Hindlimb muscle (tissue), 1 donor: ENCODE measurements at regions not wholly inside any gene's neighbourhood (a gene's known extent, or its start where the extent isn't known, plus 50 kb on each side); places are given as distances from the start of the nearest gene placed in this dataset.
A peak's percentile ranks its signal among the peaks of the same experiment; 100 is the strongest.

Source experiments
- DNase-seq: peaks from one replicate; pipeline ENCODE4 v3.0.0-alpha.2; 2013

DNA sequence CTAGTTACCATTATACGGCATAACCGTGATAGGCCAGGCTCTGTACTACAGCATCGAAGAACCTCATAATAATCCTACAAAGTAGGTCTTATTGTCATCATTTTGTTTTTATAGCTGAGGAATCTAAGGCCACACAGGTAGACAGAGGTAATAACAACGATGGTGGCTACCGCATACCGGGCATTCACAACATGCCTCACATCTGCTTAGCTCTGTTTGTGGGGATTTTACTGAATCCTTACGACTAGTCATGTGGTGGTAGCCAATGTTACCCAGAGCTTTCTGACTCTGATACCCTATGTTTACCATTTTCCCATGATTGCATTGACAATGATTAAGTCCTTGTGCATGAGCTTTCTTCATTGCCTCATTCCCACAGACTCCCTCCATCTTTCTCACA lies 269.4 kb downstream of the TCF7L2 start:
- DNase-seq = no peak

DNA sequence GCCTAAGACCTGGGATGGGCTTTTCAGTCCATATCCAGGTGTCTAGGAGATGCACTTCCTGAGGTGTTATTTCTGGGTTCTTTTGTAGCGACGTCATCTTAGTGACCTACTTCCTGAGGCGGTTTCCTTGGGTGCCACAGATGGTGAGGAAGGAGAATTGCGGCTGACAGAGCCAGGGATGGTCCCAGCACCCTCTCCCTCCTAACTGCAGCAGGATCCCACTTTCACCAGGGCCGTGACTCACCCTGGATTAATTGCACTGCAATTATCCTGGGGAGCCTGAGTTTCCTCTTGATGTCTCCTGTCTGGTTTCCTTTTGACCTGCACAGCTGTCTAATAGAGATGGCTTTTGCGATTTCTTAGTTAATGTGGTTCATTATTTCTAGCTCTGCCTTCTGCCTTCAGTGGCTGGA lies 271.7 kb downstream of the TCF7L2 start:
- DNase-seq = no peak

DNA sequence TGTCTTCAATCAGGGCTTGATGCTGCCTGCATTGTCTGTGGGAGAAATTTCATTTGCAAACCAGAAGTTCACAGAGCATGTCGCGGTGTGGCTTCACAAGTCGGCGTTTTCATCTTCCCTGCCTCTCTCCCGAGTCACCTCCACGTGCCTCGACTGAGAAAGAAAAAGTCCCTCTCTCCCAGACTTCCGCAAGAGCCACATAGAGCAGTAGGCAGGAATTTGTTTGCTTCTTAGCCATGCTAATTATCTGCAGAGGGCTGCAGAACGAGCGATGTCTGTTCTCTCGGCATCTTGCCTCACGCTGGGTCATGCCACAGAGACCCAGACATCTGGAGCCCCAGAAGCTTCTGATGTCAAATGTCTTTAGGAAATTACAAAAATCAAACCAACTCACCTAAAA lies 272.2 kb downstream of the TCF7L2 start:
- no peak for DNase-seq

DNA sequence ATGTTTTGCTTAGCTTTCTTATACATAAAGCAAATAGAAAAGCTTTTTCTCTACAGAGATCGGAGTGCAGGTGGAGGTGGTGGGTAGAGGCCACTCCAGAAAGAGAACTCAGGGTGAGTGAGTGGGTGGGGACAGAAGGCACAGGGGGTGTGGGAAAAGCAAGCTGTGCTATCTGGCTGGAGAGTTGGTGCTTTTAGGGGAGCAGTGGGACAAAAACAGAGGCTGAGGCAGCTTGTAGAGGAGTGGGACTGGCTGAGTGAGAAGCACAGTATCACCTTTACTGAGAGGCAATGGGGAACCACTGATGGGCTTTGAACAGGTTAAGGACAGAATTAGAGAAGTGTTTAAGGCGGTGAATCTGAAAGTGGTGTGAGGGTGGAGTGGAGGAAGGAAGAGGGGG lies 275.3 kb downstream of the TCF7L2 start:
- no peak for DNase-seq

DNA sequence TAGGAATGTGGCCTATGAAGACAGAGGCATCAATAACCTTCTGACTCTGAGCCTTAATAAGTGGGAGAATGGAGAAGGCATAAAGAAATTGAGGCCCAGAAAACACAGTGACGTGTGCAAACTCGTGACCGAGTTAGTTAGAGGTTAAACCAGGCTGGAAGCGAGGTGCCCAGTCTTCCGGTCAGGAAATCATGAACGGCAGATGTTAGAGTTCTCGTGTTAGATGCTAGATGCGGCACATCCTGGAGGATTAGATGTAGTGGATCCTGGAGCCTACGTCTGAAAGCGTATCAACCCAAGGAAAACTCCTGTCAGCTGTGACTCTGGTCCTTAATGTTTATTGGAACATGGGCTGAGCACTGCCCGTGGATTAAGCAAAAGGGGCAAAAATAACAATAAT lies 275.9 kb downstream of the TCF7L2 start:
- no peak for DNase-seq

DNA sequence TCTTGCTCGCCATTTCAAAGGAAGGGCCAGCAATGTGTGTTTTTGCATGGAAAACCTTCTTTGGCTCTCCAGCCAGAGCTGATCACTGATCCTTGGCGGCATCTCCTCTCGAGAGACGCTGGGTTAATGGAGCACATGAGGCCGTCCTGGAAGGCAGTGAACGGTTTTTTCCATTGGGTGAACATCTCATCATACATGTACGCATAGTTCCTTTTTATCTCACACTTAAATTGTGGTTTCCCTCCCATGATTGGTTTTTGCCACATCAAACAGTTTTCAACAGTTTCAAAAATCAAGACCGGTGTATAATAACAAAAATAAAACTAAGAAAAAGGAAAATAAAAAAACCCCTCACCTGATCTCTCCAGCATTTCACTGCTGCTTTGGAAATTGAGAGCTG lies 276.4 kb downstream of the TCF7L2 start:
- DNase-seq = peak; percentile 33

DNA sequence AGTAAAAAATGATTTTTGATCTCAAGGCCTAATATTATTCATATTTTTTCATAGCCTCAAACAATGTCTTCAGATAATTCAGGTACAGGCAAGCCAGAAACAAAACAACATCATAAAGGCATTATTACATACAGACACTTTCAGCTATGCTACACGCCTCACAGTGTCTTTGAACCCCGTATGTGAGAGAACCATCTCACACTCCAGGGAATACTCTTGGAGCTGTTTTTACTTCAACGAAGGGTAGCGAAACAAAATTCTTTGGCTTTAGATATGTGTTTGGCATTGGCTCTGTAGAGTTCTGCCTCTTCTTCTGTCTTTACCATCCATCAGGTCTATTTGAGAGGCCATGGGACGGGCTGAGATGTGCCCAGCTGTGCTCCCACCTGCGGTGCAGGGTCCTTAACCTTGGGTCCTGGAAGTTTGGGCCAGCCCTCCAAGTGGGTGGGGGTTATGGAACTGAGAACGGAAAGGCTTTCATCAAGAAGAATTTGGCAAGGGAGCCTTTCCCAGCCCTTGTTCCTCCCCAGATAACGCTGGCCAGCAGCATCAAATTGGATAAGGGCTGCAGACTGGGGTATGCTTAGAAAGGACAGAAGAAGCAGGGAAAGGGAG lies 276.9 kb downstream of the TCF7L2 start:
- no peak for DNase-seq

DNA sequence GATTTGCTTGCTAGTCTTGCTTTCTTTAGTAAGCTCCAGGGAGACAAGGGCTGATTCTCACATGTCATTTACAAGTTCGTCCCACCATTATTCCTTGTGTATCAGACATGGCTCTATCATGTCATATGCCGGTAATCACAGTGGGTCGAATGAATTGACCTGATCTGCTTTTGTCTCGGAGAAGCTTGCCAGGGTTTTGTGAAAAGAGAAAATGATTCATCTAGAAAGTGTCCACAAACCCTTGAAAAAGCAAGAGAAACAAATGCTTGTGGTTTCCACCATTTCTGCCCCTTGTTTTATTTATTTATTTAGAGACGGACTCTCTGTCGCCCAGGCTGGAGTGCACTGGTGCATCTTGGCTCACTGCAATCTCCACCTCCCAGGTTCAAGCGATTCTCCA lies 278.5 kb downstream of the TCF7L2 start:
- DNase-seq = no peak

DNA sequence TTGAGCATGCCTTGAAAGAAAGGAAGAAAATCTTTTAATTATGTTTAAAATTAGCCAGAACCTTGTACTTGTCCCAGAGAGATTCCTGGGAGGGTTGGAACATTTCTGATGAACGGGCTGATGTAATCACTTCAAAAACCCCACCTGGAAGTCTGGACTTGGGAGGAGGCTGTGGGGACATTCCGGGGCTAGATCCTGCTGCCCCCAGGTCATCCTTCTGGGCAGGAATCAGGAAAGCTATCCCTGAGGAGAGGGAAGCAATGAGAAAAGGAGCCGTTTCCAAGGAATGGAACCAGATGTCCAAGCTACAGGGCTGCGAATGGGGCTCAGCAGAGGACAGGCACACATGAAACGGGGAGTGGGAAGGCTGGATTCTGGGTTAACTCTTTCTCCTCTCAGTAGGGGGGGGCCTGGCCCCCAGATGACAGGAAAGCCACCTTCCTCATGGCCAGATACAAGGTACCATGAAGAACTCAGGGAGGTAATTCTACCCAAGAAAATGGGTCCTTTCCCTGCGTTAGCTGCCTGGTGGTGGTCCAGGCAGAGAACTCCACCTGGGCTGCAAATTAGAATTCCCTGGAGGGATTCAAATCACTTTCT lies 280.1 kb downstream of the TCF7L2 start:
- DNase-seq = peak; percentile 78

DNA sequence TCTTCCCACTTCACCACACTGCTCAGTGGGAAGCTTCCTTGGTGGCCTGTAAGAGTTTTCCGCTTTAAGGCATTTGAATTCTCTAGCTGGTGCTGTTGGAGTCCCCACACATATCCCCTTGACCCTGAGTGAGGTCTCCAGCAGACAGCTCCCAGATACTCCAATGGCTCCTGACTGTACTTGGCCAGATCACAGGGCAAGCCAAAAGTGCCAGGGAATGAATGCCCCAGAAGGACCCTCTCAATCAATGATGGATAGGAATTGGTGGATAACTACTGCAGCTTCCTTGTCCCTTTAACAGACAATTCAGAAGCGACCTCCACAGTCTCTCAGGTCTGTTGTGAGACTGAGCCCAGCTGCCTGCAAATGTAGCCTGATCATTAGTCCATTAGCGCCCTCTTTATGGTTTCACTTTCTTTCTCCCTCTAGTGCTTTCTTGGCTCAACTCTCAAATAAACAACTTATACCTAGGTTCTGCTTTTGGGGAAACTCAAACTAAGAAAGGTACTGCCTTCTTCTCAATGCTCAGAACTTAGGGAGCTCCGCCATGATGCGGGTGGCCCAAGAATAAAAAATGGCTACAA lies 283.0 kb downstream of the TCF7L2 start:
- DNase-seq = no peak

DNA sequence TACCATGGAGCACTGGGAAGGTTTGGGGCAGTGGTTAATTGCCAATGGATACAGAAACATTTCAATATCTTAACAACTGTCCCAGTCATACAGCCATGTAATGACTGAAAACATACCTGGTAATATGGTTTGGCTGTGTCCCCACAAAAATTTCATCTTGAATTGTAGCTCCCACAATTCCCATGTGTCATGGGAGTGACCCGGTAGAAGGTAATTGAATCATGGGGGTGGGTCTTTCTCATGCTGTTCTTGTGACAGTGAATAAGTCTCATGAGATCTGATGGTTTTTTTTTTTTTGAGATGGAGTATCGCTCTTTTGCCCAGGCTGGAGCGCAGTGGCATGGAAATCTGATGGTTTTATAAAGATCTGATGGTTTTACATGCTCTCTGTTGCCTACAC lies 284.4 kb downstream of the TCF7L2 start:
- no peak for DNase-seq

DNA sequence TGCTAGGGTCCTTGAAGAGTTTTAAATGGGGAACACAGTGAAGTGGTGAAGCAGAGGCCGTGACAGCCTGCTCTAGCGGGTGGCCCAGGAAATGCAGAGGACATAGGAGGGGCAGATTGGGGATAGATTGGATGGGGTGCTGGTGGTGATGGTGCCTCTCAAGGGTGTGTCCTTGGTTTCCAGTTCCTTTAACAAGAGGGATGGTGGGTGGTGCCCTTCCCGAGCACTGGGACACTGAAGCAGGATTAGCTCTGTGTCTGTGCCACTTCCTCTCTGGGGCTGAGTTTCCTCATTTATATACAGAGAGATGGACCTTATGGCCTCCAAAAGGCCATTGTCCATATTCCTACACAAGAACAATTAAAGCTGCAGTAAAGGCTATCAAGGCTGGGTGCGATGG lies 285.5 kb downstream of the TCF7L2 start:
- DNase-seq = no peak

DNA sequence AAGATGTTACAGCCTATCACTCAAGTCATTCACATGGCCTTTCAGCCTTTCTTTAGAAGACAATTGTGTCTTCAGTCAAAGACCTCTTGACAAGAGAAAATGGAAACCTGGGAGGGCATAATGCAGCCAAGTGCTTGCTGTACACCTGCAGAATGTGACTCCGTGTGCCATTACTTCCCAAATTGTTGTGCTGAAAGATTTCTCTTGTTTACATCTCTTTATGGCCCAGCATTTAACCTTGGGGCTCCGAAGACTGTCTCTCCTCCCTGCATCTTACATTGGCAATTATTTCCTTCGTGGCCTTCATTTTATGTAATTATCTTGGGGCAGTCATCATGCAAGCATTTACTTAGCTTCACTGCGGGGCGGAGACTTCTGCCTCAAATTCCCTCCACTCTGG lies 287.0 kb downstream of the TCF7L2 start:
- DNase-seq = no peak

DNA sequence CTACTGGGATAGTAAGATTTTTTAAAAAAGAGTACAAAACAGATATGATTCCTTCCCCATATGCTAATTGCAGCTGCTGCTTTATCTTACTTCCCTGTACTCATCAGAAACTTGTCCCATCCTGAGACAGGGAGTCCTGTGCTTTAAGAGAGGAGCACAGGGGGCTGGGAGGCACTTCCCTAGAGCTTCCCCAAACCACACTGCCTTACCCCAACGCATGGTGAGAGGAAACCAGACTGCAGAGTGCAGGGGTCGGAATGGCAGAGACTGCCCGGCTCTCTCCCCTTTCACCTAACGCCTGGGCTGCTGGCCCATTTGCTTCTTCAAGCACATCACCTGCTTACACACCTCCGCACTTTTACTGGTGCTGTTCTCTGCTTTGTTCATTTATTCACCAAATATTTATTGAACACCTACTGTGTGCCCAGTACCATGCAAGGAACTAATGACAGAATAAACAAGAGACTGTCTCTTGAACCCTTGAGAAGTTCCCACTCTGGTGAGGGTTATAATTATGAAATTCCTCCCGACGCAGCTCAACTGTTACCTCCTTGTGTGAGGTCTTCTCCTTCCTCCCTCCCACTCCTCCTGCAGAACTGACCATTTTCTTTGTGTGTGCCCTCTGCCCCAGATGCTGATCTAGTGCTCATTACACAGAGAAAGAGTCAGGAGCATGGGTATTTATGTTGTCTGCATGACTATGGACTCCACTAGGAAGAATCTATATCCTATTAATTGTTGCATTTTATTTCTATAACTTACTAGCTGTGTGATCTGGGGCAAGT lies 289.7 kb downstream of the TCF7L2 start:
- no peak for DNase-seq

DNA sequence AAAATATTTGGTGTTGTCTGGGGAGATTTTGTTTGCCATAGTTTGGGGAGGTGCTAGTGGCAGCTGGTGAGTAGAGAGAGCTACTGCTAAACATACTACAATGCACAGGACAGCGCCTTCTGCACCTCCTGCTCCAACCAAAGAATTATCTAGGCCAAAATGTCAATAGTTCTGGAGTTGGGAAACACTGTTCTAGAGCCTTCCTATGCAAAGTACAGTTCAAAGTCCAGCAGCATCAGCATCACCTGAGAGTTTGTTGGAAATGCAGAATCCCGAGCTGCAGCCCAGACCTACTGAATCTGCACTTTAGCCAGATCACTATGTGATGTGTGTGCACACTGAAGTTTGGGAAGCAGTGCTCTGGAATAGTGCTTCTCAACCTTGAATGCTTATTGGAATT lies 290.7 kb downstream of the TCF7L2 start:
- DNase-seq = no peak

DNA sequence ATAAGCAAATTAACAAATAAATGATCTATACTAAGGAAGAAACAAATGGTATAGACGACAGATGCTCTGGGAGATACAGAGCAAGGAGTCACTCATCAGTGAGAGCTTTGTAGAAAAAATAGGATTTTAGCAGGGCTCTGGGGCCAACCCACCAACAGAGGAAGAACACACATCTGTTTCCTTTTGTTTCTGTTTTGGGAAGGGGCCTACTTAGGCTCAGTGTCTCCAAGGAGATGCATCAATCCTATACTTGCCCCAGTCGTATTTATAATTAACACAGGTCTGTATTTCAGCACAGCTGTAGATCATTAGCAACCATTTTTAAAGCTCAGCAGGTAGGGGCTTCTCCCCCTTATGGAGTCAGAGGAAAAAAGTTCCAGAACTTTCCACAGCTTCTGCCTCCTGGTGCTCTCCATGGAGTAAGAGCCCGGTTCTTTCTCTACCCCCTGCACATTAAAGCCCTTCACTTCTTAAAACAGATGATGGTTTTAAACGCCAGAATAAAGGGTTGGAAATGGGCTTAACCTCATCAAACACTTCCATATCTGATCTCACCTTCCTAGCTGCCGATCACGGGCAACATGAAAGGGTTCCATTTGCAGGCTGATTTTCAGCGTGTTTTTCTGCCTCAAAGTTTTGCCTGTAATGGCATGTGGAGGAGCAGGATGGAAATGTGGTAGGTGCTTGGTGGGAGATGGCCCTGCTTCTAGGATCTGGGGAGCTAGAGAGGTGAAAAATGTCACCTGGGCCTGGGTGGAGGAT lies 291.7 kb downstream of the TCF7L2 start:
- no peak for DNase-seq

DNA sequence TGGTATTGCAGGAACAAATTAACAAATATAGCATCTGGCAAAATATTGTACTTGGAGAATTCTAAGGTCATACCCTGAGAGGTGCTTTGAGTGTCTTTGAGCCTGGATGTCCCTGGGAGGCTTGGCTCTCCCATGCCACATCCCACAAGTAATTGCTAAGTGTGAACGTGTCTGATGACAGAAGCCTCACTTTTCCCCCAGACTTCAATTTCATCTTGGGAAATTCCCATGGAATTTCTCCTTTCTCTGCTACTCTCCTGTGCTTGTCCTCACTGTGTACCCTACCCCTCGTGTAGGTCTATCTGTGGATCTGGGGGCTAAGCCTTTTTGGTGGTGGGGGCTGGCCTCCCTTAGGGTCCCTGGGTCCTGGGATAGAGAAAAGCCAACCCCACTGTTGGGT lies 293.3 kb downstream of the TCF7L2 start:
- no peak for DNase-seq

DNA sequence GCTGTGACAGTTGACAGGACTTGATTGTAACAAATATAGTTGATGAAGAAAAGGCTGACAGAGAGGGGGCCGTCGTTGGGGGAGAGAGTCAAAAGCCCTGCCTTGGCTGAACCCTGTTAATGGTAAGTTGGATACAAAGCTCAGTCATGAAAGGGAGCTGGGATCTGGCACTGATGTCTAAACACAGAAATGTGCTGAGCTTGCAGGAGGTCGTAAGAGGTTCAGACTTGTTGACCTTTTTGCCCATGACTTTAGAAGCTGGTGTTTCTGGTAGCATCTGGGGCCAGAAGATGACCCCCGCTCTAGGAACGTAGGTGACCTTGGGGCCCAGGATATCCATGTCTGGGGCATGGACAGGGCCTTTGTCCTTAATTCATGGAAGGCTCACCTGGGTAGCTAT lies 294.7 kb downstream of the TCF7L2 start:
- DNase-seq = no peak

DNA sequence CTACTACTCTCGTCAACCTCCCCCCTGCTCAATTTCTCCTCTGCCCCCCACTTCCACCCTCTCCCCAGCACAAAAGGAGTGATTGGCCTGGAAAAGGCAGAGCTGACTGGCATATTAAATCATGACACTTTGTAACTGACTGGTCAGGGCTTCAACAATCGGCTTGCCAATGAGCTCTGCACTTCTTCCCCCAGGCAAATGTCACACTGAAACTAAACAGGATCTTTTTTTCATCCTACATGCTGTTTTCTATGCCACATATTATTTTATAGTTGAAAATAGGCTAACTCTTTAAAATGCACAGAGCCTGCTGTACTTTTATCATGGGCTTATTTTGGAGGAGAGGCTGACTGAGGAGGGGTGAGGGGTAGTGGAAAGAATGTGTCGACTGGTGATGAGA lies 295.2 kb downstream of the TCF7L2 start:
- DNase-seq = no peak

DNA sequence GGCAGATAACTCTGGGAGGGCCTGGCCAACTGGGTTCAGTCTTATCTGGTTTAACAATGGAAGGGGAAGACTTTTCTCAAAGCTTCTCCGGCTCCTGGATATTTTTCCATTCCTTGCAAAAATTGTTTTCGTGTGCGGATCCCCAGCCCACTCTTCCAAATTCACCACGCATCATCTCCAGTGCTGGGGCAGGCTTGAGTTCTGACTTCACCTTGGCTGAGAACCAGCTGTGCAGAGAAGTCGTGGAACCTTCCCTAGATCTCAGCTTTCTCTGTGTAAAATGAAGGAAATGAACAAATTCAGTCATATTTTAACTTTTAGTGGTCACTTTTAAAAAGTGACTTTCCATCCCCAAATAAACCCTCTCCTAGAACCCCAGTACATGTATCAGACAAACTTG lies 297.0 kb downstream of the TCF7L2 start:
- DNase-seq = no peak

DNA sequence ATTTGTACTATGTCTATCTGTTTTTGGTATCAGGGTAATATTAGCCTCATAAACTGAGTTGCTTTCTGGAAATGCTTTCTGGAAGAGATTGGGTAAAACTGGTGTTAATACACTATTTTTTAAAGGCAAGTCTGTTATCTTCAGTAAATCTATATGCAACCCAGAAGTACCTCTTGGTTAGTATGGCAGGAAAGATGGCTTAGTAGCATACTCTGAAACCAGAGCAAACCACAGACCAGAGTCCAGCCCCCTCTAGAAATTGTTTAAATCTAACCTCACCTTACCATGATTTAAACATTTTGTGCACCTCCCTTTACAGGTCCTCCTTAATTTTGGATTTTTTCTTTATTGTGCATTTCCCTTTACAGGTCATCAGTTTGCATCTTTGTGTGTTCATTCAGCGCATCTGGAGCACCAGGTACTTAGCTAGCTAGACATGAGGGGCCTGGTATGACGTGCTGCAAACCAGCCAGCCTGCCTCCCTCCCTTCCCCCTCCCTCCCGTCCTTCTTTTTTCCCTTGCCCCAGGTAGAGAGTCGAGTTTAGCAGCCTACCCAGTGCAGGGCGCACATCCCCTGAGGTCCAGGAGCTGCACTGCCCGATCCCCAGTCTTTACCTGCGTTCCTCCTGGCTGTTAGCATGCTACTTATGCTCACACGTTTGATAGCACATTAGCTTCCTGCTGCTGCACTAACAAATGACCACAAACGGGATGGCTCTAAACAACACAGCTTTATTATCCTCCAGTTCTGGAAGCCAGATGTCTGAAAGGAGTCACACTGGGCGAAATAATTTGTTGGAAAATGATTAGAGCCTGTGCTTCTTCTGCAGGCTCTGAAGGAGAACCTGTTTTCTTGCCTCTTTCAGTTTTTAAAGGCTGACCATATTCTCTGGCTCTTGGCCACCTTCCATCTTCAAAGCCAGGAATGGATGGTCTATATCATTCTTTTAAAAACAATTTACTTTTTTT lies 299.9 kb upstream of the HABP2 start:
- no peak for DNase-seq
